GM18858 (cell line): ENCODE measurements at regions not wholly inside any gene's neighbourhood (a gene's known extent, or its start where the extent isn't known, plus 50 kb on each side); places are given as distances from the start of the nearest gene placed in this dataset.
"Not testable (repeated sequence)": the region's sequence is repeated elsewhere in the genome, so short reads cannot be mapped to it uniquely, and the experiment has no call there.

Experiments
- ATAC-seq: cut with Tn5 transposase; IDR thresholded peaks from one replicate; pipeline ENCODE4 v1.9.1; 2021; ENCODE audit not compliant: unreplicated experiment

GRCh38 chr19:37303591-37304171, 67.2 kb upstream of the ZNF527 start:
- ATAC-seq = no peak

DNA sequence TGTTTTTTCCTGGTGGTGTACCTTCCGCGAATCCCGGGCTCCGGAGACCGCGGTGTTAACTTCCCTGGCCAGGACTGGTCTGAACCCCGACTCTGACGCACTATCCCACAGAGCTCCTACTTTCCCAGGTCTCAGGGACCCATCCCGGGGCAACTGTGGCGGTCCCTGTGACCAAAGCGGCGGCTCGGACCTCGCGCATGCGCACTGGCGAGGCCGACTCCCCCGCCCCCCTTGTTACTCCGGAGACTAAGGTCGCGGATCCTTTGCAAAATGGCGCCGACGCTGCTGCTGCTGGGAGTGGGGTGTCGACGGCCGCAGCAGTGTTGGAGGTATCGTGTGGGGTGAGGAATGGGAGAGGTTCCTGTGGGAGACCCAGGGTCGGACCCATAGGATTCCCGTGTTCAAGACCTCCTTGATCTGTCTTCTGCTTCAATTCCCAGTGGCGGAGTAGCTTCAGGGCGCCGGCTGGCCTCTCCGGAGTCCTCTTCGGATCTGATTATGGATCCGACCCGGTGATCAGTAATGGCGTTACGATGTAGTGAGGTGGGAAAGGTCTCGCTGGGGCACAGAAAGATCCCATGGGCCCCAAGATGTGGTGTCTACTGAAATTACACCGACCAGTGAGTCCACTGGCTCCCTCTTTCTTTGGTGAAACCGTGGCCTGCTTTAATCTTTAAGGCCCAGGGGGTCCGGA, 66.6 kb upstream of the ZNF527 start:
- ATAC-seq = no peak

GRCh38 chr19:37304884-37305255, 66.0 kb upstream of the ZNF527 start:
- no peak for ATAC-seq

GRCh38 chr19:37306383-37306963, 64.4 kb upstream of the ZNF527 start:
- no peak for ATAC-seq

GRCh38 chr19:37309834-37310575, 60.9 kb upstream of the ZNF527 start:
- ATAC-seq = no peak

DNA sequence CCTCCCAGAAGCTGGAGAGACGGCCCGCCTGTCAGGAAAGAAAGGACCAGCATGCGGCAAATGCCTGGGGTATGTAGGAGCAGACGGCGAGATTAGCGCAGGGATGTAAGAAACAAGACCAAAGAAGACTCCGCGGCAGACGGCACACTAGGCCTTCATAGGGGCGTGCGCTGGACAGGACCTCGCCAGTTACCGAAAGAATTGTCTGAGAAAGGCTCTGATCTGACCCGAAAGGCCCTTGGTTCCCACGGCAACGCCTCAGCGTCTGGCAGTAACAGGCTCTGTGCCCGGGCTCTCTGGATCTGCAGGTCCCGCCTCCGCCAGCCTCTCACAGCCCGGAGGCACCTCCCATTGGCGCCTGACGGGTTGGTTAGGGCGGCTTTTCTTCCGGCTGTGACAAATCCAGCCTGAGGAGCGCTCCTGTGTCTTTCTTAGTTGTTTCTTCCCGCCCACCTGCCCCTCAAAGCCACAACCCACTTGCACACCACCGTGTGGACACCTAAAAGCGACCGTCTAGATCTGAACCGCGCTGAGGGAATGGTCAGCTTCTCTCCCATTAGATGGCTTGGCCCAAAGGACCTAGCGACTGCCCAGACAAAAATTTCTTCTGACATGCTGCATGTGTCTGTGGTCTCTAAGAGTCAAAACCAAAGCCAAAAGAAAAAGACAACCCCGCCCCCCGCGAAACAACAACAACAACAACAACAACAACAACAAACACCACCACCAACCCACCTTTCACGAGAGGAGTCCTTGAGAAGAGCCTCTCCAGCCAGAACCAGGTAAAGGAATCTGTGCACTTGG, 58.2 kb upstream of the ZNF527 start:
- ATAC-seq = not testable (repeated sequence)

DNA sequence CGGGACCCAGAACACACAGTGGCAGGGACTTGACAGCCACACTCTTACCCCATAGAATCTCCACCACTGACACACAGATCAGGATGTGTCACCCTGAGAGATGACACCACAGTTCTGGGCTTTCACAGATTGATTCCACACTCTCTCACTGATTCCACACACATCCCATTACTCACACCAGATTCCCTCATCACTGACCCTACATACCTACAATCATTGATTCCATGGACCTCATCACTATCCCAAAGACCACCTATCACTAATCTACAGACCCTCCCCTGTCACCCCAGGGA, 57.6 kb upstream of the ZNF527 start:
- ATAC-seq = no peak

DNA sequence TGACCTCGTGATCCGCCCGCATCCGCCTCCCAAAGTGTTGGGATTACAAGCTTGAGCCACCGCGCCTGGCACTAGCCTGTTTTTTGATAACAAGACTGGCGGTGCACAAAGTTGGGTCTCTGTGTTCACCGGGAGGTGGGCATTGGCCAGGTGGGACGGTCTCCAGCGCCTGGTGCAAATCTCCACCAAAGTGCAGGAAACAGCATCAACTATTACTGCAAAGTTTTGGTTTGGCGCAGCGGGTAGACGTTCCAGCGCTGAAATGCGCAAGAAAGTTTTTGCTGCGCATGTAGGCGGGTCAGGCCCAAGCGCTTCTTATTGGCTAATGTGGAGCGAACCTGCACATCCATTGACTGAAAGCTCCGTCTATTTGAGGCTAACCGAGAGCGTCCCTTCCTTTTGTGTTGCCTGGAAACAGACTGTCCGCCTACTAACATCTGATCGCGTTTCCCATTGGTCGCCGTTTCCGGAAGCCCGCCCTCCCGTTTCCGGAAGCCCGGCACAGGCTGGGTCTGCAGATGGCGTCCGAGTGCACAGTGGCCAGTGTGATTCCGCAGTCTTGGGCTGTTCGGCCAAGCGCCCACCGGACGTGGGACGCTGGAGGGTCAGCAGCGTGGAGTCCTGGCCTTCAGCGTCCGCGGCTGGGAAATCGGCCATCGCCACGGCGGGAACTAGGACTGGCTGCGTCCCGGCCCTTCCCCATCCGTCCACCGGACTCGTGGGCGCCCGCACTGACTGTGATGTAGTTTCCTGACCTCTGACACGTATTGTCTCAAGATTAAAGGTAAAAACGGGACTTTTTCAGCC, 53.3 kb upstream of the ZNF527 start:
- ATAC-seq = peak; percentile 97

- not testable (repeated sequence) for ATAC-seq
Observed at GRCh38 chr19:37320988-37321387, 49.9 kb upstream of the ZNF527 start.
